ENCODE measurements at regions not wholly inside any gene's neighbourhood (a gene's known extent, or its start where the extent isn't known, plus 50 kb on each side); places are given as distances from the start of the nearest gene placed in this dataset.

DNA sequence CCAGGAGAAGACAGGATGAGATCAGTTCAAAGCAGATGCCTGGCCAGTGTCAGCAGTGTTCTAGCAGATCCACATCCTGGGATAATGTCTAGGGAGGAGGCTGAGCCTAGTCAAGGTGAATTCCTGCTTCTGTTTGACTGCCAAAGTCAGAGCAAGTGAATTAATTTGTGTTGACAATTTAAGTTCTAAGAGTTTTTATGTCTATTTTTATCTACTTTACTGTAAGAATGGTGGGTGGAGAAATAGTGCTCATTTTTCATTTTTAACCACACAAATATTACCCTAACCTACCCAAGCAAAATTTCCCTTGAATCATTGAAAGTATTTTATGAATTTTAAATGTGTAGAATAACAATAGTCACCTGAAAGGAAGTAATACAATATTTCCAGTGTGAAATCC lies 207.6 kb upstream of the SLC10A2 start:
- ATAC-seq (ENCODE audit: insufficient read depth, low read depth) (no peak), DNase-seq (no peak)
- H3K36me3 ChIP-seq (ENCODE audit: insufficient read depth, low read length): no peaks in the 10 kb centered on the region
- H3K4me2 ChIP-seq (ENCODE audit: insufficient read depth, low read length): no peak overlapping the region
- H3K27ac ChIP-seq (ENCODE audit: low read length): no peak overlapping the region
- no peak overlapping the region for H2AFZ ChIP-seq (ENCODE audit: low read depth, low read length)
- H3K4me3 ChIP-seq (ENCODE audit: low read depth in 1 of 2, low read length in 2 of 2): no peak overlapping the region
- no peak overlapping the region for H3K9ac ChIP-seq (ENCODE audit: low read depth, low read length)
- H3K4me1 ChIP-seq (ENCODE audit: insufficient read depth, low read length): no peaks in the 10 kb centered on the region
- TF ChIP-seq, protein P1, sequence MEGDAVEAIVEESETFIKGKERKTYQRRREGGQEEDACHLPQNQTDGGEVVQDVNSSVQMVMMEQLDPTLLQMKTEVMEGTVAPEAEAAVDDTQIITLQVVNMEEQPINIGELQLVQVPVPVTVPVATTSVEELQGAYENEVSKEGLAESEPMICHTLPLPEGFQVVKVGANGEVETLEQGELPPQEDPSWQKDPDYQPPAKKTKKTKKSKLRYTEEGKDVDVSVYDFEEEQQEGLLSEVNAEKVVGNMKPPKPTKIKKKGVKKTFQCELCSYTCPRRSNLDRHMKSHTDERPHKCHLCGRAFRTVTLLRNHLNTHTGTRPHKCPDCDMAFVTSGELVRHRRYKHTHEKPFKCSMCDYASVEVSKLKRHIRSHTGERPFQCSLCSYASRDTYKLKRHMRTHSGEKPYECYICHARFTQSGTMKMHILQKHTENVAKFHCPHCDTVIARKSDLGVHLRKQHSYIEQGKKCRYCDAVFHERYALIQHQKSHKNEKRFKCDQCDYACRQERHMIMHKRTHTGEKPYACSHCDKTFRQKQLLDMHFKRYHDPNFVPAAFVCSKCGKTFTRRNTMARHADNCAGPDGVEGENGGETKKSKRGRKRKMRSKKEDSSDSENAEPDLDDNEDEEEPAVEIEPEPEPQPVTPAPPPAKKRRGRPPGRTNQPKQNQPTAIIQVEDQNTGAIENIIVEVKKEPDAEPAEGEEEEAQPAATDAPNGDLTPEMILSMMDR (IDR thresholded peaks at IDR 0.05; ENCODE audit: borderline replicate concordance, extremely low read depth, low read length, poor library complexity, severe bottlenecking): no peak
- no peak for TF ChIP-seq EZH2 (IDR thresholded peaks at IDR 0.05; ENCODE audit: borderline replicate concordance, low read depth, low read length, severe bottlenecking)
- no peaks in the 10 kb centered on the region for H4K20me1 ChIP-seq (ENCODE audit: insufficient read depth, low read length)
- H3K27me3 ChIP-seq (ENCODE audit: insufficient read depth, low read length, poor library complexity): no peaks in the 10 kb centered on the region
- H3K9me3 ChIP-seq (ENCODE audit: insufficient read depth, low read length, severe bottlenecking): no peaks in the 10 kb centered on the region
- H3K79me2 ChIP-seq (ENCODE audit: insufficient read depth, low read length): no peaks in the 10 kb centered on the region

DNA sequence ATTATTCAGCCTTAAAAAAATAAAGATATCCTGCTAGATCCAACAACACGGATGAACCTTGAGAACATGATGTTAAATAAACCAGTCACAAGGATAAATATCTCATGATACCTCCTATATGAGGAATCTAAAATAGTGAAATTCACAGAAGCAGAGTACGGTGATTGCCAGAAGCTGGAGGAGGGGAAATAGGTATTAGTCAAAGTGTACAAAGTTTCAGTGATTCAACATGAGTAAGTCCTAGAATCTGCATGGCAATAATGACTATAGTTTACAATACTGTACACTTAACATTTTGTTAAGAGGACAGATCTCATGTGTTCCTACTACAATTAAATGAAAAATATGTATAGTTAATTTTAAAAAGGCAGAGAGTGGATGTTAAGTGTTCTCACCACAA lies 206.6 kb upstream of the SLC10A2 start:
- H3K9me3 ChIP-seq (ENCODE audit: insufficient read depth, low read length, severe bottlenecking): no peaks in the 10 kb centered on the region
- H2AFZ ChIP-seq (ENCODE audit: low read depth, low read length): no peak overlapping the region
- no peak overlapping the region for H3K27ac ChIP-seq (ENCODE audit: low read length)
- H3K79me2 ChIP-seq (ENCODE audit: insufficient read depth, low read length): no peaks in the 10 kb centered on the region
- no peak for DNase-seq
- TF ChIP-seq, protein P1 (IDR thresholded peaks at IDR 0.05; ENCODE audit: borderline replicate concordance, extremely low read depth, low read length, poor library complexity, severe bottlenecking): no peak
- TF ChIP-seq EZH2 (IDR thresholded peaks at IDR 0.05; ENCODE audit: borderline replicate concordance, low read depth, low read length, severe bottlenecking): no peak
- no peaks in the 10 kb centered on the region for H3K36me3 ChIP-seq (ENCODE audit: insufficient read depth, low read length)
- H3K27me3 ChIP-seq (ENCODE audit: insufficient read depth, low read length, poor library complexity): no peaks in the 10 kb centered on the region
- no peak for ATAC-seq (ENCODE audit: insufficient read depth, low read depth)
- no peak overlapping the region for H3K4me3 ChIP-seq (ENCODE audit: low read depth in 1 of 2, low read length in 2 of 2)
- H3K4me1 ChIP-seq (ENCODE audit: insufficient read depth, low read length): no peaks in the 10 kb centered on the region
- no peaks in the 10 kb centered on the region for H4K20me1 ChIP-seq (ENCODE audit: insufficient read depth, low read length)
- H3K9ac ChIP-seq (ENCODE audit: low read depth, low read length): no peak overlapping the region
- H3K4me2 ChIP-seq (ENCODE audit: insufficient read depth, low read length): no peak overlapping the region

DNA sequence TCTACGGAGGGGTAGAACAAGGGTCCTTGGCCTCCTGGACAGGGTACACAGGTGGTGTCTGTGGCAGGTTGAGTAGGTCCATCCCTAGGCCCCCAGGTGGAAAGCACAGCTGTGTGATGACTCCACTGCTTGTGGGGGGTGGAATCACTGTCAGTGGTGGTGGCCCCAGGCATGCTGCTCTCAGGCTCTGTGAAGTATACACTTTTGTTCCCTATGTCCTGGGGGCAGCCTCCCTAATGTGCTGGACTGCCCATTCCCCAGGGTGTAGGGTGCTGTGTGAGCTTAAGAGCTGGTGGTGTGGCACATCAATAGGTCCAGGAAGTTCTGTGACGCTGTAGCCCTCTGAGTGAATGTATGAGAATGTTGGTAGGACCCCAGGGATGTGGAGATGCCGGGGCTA lies 197.2 kb upstream of the SLC10A2 start:
- no peak overlapping the region for H3K27ac ChIP-seq (ENCODE audit: low read length)
- no peaks in the 10 kb centered on the region for H3K36me3 ChIP-seq (ENCODE audit: insufficient read depth, low read length)
- no peak overlapping the region for H3K9ac ChIP-seq (ENCODE audit: low read depth, low read length)
- ATAC-seq (ENCODE audit: insufficient read depth, low read depth) (no peak), DNase-seq (no peak)
- no peak overlapping the region for H3K4me3 ChIP-seq (ENCODE audit: low read depth in 1 of 2, low read length in 2 of 2)
- H2AFZ ChIP-seq (ENCODE audit: low read depth, low read length): no peak overlapping the region
- TF ChIP-seq, protein P1 (IDR thresholded peaks at IDR 0.05; ENCODE audit: borderline replicate concordance, extremely low read depth, low read length, poor library complexity, severe bottlenecking): no peak
- TF ChIP-seq EZH2 (IDR thresholded peaks at IDR 0.05; ENCODE audit: borderline replicate concordance, low read depth, low read length, severe bottlenecking): no peak
- no peaks in the 10 kb centered on the region for H3K27me3 ChIP-seq (ENCODE audit: insufficient read depth, low read length, poor library complexity)
- no peaks in the 10 kb centered on the region for H3K79me2 ChIP-seq (ENCODE audit: insufficient read depth, low read length)
- no peaks in the 10 kb centered on the region for H3K9me3 ChIP-seq (ENCODE audit: insufficient read depth, low read length, severe bottlenecking)
- no peaks in the 10 kb centered on the region for H4K20me1 ChIP-seq (ENCODE audit: insufficient read depth, low read length)
- H3K4me2 ChIP-seq (ENCODE audit: insufficient read depth, low read length): no peak overlapping the region
- H3K4me1 ChIP-seq (ENCODE audit: insufficient read depth, low read length): no peaks in the 10 kb centered on the region
